ENCODE measurements at regions not wholly inside any gene's neighbourhood (a gene's known extent, or its start where the extent isn't known, plus 50 kb on each side); places are given as distances from the start of the nearest gene placed in this dataset.

- TF ChIP-seq CTCF (conservative IDR thresholded peaks at IDR 0.05 in 1 of 2, IDR thresholded peaks at IDR 0.05 in 1 of 2; ENCODE audit: extremely low read depth in 1 of 2, insufficient read depth in 1 of 2, low read depth in 1 of 2, low read length in 2 of 2) (no peak), EZH2 (IDR thresholded peaks at IDR 0.05; ENCODE audit: borderline replicate concordance, low read length) (no peak)
Measured at GRCh38 chr13:107141767-107142166, 573.8 kb upstream of the ARGLU1 start.
